Midbrain (tissue), 1 donor: ENCODE measurements at regions not wholly inside any gene's neighbourhood (a gene's known extent, or its start where the extent isn't known, plus 50 kb on each side); places are given as distances from the start of the nearest gene placed in this dataset.

Experiments
- DNase-seq: peaks from one replicate; lab custom pipeline; 2025; lab: John Stamatoyannopoulos, UW

DNA sequence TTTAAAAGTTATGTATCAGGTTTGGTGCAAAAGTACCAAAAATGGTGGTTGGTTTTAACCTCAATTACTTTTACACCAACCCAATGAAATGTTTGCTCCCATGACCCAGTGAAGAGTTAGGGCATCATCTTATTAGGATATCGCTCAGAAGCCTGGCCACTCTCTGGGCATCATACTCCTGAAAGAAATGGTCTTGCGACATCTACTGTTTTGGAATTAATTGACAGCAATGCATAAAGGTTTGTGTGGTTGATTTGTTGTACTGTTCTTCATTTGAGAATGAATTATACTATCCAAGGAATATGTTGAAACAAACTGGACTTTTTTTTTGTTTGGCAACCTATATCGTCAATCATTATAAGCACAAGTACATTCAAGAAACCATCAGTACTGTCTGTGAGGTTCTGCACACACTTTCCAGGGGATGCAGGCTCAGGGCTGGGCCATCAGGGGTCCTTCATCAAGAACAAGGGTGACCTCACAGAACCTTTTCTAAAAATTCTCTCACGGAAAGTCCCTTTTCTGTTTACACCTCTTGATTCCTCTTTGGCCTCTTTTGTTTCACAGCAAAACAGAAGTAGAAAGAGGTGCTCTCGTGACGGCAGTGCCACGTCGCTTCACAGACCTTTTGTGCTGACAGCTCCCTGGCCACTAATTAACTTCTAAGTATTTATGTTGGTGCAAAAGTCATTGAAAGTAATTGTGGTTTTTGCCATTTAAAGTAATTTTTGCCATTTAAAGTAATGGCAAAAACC, 117.2 kb upstream of the KLF6 start:
- DNase-seq, result no peak

DNA sequence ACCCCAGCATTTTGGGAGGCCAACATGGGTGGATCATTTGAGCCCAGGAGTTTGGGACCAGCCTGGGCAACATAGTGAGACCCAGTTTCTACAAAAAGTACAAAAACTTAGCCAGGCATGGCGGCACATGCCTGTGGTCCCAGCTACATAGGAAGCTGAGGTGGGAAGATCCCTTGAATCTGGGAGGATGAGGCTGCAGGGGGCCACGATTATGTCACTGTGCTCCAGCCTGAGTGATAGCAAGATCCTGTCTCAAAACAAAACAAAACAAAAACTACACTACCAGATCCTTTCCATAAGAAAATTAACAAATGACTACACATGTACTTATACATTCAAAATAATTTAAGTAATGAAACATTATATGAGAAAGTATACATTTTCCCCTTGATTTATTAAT, 116.4 kb upstream of the KLF6 start:
- DNase-seq, result no peak

DNA sequence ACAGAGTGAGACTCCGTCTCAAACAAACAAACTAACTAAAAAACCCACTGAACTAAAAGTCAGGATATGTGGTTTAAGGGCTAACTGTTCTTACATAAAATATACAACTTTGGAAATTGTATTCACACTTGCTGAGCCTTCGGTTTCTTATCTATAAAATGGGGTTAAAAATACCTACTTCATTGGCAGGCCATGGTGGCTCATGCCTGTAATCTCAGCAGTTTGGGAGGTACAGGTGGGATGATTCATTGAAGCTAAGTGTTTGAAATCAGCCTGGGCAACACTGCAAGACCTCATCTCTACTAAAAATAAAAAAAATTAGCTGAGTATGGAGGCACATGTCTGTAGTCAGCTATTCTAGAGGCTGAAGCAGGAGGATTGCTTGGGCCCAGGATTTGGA, 115.4 kb upstream of the KLF6 start:
- DNase-seq, result no peak

DNA sequence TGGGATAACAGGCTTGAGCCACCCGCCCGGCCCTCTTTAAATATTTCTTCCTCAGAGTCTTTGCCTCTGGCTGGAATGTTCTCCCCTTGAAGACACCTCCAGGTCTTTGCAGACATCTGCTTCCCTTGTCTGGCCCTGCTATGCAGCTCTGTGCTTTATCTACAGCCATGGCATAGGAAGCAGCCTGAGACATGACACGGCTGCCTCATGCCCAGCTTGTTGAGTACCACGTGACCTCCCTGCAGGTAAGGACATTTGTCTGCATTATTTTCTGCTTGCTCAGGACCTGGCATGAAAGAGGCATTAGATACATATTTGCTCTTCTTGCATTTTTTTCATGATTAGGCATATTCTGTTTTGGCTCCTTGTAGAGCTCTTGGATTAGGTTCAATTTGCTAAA, 113.8 kb upstream of the KLF6 start:
- no peak for DNase-seq

DNA sequence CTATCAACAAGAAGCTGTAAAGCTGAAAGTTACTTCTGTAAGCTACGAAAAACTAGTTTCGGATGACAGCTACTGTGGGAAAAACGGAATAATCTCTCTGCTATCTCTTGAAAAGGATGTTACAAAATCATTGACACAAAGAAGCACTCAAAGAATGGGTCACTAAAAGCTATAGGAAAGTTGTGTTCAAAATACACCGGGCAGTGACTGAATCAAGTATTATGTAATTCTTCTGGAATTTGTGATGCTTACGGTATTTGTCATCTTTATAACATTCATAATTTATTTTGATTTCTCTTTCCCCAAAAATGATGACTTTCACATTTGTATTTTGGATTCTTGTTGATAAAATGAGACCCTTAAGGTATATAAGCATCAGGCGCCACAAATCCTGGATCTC, 112.1 kb upstream of the KLF6 start:
- DNase-seq, result no peak

DNA sequence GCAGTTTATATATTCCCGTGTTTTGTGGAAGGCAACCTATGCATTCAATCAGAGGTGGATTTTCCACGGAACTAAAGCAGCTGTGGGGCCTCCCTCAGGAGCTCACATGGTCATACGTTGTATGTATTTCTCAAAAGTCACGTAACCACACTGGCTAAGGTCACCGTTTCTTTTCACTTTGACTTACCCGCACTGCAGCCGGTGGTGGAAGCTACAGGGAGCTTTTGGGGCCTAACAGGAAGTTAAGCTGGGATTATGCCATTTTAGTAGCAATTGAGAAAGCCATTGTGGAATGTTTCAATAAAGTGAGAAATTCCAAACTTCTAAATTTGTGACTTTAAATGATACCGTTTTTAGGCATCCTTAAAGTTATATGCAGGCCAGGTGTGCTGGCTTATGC, 111.2 kb upstream of the KLF6 start:
- DNase-seq, result no peak

DNA sequence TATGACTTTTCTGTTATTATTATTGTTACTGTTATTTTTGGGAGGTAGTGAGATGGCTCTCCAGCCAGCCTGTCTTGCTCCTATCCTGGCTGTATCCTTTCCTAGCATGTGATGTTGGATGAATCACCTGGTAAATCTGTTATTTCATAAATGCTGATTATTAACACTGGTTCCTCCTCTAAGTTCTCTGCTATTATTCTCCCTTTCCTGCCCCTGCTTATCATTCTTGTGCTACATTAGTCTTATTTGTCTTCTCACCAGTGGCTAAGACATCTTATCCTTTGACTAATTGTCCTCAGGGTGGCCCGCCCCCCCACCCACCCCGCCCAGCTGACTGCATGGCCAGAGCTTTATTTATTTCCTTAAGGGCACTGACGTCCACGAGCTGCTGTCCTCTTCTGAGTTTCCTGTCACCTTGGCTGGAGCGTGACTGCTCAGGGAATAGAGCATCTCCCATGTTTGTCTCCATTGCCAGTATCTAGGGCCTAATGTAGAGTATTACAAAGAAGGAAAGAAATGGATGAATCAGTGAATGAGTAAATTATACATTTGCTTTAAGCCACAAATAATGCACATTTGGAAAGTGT, 110.1 kb upstream of the KLF6 start:
- DNase-seq, result no peak

DNA sequence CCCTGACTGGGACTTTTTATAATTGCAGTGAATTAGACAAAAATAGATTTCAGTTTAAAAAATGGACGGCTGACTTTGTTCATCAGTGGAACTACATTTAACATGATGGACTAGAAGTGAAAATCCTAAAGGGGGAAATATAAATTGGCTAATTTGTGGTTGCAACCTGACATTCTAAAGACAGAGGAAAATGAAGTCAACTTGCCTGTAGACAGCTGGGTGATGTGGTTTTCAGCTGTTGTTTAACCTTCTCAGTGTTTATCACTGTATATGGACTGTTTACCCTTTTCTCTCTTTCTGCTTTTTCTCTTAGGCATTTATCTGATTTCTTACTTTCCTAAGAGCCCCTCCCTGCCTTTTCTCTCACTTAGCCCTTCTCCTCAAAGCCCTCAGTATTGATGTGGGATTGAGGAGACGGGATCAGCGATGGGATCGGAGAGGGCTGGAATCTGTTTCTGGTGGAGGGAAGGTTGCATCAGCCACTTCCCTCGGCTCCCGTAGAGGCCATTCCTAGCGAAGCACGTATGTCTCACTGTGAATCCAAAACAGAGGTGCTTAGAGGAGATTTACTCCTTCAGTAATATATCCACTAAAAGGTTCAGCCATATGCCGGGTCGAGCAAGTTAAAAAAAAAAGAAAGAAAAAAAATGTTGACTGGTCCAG, 109.0 kb upstream of the KLF6 start:
- no peak for DNase-seq

DNA sequence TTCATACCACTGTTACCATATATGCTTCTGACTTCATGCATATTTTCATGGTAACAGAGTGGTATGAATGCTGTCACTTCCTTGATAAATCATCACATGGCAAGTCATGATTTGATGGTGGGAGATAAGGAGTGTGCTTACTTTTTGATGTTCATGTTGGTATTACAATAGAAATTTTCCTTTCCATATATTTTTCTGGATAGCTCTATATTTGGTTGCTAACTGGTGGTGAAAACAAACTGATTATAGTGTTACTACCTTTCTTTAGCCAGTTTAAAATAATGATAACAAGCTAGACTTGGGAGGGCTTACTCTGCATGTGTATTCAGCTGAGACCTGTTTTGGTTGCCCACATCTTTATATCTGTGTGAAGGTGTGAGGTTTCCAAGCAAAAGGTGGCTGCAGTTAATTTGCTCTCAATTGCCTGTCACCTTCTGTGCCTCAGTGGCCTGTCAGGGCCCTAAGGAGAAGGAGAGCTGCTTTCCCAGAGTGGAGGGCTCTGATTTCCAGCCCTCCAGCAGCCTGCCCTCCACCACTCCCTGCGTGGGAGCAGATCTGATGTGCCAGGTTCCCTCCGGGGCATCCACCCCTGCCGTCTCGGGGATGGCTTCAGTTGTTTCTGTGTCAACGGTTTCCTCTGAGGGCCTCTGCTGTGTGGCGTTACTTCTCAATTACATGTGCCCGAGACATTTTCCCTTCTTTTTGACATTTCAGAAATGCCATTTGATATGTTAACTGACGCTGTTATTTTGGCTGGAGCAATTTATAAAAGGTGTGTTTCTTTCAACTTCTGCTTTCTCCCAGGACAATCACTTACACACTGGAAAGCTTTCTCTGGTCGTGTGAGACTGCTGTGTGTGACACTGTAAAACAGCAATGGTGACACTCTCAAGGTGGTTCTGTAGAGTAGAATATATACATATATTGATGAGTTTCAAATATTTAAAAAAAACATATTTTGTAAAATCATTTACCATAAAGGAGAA, 107.7 kb upstream of the KLF6 start:
- DNase-seq, result no peak

DNA sequence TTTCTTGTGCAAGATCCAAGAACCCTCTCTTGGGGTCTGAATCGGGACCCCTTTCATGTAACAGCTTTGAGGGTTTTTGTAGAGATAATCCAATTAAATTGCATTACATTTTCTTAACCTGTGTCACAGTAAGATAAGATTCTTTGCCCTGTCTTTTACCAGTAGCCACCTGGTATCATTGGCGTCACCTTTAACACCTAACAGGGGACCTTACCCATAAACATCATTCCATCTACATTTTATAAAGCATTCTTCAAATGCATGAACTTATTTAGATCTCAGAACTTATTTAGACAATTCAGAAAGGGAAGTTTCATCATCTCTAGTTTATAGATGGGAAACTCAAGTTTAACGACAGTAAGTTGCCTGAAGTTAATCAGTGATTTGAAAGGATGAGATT, 106.4 kb upstream of the KLF6 start:
- DNase-seq, result no peak

DNA sequence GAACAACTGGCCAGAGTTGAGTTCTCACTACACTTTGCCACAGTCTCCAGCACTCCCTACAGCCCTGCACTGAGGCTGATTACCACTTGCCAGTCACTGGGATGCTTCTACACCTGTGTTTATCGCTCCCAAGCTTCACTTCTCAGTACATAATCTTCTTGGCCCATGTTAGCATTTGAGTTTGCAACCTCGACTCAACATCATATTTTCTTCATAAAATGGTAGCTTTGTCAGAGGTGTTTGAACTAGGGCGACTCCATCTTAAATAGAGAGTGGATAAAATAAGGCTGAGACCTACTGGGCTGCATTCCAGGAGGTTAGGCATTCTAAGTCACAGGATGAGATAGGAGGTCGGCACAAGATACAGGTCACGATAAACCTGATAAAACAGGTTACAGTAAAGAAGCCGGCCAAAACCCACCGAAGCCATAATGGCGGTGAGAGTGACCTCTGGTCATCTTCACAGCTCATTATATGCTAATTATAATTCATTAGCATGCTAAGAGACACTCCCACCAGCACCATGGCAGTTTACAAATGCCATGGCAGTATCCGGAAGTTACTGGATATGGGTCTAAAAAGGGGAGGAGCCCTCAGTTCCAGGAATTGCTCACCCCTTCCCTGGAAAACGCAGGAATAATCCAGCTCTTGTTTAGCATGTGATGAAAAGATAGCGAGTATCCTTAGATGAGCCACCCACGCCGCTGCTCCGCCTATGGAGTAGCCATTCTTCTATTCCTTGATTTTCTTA, 105.8 kb upstream of the KLF6 start:
- no peak for DNase-seq

DNA sequence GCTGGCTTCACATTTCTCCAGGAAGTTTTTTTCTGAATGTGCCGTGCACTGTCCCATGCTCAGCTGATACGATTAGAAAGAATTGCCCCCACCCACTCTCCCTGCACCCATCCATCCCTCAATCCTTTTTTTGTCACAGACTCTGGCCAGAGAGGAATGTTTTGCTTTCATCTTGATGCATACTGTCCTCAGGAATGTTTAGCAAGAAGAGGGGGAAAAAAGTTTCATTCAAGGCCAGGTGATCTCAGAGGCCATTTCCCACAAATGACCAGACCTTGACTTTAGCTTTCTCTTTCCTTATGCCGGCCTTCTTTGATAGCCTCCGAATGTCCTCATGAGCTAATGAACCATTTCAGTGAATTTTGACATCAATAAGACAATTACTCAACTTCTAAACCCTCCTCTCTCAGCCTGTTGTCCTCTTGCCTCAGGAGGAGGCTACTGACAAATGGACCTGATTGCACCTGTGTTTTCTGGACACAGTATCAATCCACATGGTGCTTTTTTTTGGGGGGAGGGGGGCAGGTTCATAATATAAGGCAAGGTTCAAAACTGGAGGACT, 105.0 kb upstream of the KLF6 start:
- no peak for DNase-seq

DNA sequence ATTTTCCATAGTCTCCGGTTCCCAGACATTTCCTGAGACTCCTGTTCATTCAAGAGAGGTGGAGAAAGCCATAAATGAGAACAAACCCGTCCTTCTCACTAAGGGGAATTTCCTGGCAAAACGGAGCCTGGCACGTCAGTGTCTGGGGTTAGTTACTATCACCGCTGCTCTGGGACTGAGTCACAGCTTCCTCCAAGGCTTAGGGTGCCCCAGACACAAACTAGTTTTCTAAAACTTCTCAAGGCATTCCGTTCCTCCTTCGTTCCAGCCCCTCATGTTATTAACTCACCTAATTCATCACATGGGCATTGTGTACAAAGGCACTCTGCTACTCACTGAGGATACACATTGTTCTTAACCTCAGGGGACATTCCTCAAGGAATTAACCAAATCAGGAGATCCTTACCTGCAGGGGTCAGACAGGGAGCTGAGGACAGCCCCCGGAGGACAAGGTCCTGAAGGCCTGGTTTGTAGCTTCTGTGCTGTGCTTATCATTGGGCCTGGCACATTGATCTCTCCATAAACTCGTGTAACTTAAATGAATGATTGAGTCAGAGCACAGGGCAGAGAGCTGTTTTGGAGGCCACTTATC, 103.0 kb upstream of the KLF6 start:
- no peak for DNase-seq

DNA sequence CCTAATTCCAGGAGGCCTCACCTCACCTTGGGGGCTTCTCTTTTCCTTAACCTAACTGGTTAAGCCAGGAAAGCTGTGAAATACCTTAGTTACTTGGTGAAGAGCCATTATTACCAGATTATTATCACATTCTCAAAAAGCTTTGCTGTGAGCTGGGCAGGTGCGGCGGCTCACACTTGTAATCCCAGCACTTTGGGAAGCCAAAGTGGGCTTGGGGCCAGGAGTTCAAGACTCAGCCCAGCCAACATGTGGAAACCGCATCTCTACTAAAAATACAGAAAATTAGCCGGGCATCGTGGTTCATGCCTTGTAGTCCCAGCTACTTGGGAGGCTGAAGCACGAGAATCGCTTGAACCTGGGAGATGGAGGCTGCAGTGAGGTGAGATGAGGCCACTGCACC, 102.4 kb upstream of the KLF6 start:
- no peak for DNase-seq

DNA sequence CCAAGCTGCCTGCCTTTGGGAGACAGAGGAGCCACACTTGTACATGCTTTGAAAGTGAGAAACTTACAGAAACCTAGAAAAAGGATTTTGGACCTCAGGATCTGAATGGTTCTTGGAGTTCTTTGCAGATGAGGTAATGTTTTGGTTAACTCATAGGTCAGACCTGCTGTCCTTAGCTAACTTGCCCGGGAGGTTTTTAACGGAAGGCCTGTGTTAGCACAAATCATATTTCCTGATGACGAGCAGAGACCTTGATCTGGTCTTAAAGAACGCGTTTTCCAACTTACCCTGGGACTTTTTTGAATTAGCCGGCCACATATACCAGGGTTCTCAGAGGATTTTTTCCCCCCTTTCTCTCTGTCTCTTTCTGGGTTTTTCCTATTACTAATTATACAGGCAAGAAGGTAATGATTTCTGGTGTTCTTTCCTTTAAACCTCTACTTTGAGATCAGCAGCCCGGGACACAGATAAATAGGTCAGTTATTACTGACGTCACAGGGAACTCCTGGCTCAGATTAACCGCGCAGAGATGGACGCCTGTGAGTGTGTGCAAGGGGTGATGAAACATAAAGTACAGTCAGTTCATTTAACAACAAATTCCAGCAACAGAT, 101.7 kb upstream of the KLF6 start:
- no peak for DNase-seq

DNA sequence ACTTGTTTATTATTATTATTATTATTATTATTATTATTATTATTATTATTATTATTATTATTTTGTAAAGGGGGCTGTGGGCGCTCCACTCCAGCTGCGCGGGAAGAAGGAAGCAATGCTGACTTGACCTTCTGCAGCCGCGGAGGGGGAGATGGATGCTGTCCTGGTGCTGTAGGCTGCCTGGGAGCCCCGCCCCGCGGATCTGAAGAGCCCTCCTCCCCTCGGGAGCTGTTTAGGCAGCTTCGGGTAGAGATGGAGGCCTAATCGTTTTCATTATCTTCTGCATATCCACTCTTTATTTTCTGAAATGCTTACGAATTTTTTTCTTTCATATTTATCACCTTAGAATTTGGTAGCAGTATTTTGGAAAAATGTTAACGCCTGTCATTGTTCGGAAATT, 101.2 kb upstream of the KLF6 start:
- no peak for DNase-seq

DNA sequence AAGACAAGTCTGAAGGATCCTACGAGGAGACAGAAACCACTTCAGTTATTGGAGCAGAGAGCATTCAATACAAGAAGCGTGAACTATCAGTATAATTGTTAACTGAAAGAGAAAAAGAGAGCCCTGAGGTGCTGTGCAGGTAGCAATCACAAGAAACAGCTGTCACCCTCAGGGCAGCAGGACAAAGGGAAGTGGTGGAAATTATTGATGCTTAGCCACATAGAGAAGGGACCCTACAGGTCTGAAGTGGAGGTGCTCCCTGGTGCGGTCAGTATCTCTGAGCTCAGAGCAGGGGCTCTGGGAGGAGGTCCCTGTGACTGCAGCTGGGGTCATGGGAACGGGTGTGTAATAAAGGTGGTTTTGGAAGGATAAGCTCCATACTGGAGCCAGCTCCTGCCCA, 97.8 kb upstream of the KLF6 start:
- DNase-seq, result no peak

DNA sequence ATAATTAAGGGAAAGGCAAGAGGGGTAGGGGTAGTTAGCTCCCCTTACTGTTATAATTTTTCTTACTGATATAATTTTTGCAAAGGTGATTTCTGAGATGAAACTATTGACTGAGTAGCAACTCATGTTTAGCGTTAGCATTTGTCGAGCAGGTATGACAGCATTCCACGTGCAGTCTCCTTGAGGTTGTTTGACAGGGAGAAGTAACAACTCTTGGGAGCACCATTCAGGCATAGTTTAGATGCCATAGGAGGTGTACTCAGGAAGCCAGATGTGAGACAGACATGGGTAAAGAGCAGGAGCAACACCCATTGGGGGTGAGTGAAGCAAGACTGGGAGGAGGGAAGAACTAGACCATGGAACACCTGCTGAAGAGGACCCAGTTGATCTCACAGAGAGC, 96.6 kb upstream of the KLF6 start:
- no peak for DNase-seq

DNA sequence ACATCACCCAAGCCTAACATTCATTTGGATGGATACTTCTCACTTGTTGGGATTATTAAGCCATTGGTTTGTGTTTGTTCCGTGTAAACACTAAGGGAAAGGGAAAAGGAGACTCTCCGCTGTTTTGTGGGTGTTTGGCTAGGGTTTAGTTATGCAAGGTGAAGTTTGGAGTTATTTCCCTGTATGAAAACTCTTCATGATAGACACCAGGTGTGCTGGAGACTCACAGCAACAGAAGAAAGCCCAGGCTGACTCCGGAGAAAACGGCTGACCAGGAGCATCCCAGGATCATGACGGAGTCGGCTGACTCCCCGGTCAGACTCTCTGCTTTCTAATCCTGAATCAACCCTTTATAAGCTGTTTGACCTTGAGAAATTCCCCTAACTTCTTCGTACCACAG, 94.1 kb upstream of the KLF6 start:
- no peak for DNase-seq

DNA sequence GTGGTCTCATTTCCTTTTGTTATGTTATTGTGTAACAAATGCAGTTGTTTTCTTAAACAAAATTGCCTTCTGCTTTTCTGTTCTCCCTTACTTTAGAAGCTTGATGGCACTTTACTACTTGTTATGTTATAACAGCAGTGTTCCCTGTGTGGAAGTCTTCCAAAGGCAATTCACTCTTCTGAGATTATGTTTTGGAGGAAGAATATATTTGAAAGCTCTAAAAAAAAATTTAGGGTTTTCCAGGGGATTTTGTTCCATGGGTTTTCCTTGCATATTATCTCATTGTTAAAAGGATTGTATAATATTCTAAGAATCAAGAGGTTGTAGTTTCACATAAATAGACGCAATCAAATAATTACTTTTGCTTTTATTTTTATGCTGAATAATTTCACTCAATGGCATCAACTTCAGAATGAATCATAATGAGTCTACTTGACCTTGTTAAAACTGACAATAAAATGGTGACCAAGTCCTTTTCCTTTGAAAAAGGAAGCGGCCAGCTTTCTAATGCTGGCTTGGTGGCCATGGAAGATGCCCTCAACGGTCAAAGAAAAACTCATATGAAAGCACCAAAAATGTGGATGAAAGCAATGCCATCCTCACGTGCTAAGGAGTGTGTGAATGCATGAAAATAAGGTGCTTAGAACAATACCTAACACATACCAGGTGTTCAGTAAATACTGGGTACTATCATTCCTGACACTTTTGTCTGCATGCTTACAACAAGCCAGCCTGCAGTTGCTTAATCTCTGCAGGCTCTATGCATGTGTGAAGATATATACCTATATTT, 92.4 kb upstream of the KLF6 start:
- DNase-seq, result no peak
